ENCODE measurements at regions not wholly inside any gene's neighbourhood (a gene's known extent, or its start where the extent isn't known, plus 50 kb on each side); places are given as distances from the start of the nearest gene placed in this dataset.

DNA sequence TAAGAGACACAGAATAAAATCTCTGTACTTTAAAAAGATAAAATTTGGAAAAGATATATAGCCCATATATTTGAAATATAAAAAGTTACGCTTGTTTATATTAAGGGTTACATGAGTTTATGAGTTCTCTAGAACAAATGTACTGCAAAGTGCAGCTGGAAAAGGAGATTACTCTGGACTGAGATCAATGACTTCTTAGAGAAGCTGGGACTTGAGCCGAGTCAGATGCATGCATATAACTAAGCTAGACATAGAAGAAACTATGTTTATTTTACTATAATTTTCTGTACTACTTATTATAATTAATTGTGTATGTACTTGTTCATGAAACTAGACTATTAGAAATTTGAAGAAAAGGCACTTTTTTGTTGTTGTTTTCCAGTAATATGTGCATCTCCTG lies 170.3 kb upstream of the NXPH2 start:
- ChIA-PET CTCF (interaction anchor here (0.9 kb wide), 1 partner anchor 946 kb away, joined by 3 read pairs; no protein-coding TSS in a partner anchor), POLR2A (no interaction called here)
- no peaks in the 10 kb centered on the region for H3K79me2 ChIP-seq (ENCODE audit: insufficient read depth)
- no peak overlapping the region for H3K9ac ChIP-seq
- H3K9me3 ChIP-seq: no peaks in the 10 kb centered on the region
- peaks cover 11% of the 10 kb centered on the region for H3F3A ChIP-seq (replicated peaks; ENCODE audit: insufficient read depth)
- H3K36me3 ChIP-seq (replicated peaks in 1 of 2; ENCODE audit: control insufficient read depth in 1 of 2, insufficient read depth in 2 of 2, low read length in 1 of 2): no peaks in the 10 kb centered on the region
- H3K4me1 ChIP-seq (ENCODE audit: control insufficient read depth in 1 of 2, insufficient read depth in 2 of 2, low read depth in 1 of 2, low read length in 1 of 2): peaks cover 0 to 14% of the 10 kb centered on the region in 2 experiments; a peak in 1 of 4 replicates
- no peak overlapping the region for H3K4me3 ChIP-seq (ENCODE audit: low read depth in 2 of 2, low read length in 1 of 2)
- H3K27ac ChIP-seq (ENCODE audit: low read depth in 2 of 2, low read length in 1 of 2): no peak overlapping the region
- H3K27me3 ChIP-seq (ENCODE audit: insufficient read depth): peaks cover 20% of the 10 kb centered on the region; the same call in 1 of the 2 replicates
- no peak for DNase-seq
- H4K20me1 ChIP-seq (ENCODE audit: insufficient read depth): peaks cover 8% of the 10 kb centered on the region
- H3K4me2 ChIP-seq: no peak overlapping the region
- TF ChIP-seq EZH2phosphoT487 (IDR thresholded peaks at IDR 0.05; ENCODE audit: borderline replicate concordance, low read depth): no peak
- no peak for TF ChIP-seq GABPA (IDR thresholded peaks at IDR 0.05; ENCODE audit: low read depth)
- TF ChIP-seq, protein P1, sequence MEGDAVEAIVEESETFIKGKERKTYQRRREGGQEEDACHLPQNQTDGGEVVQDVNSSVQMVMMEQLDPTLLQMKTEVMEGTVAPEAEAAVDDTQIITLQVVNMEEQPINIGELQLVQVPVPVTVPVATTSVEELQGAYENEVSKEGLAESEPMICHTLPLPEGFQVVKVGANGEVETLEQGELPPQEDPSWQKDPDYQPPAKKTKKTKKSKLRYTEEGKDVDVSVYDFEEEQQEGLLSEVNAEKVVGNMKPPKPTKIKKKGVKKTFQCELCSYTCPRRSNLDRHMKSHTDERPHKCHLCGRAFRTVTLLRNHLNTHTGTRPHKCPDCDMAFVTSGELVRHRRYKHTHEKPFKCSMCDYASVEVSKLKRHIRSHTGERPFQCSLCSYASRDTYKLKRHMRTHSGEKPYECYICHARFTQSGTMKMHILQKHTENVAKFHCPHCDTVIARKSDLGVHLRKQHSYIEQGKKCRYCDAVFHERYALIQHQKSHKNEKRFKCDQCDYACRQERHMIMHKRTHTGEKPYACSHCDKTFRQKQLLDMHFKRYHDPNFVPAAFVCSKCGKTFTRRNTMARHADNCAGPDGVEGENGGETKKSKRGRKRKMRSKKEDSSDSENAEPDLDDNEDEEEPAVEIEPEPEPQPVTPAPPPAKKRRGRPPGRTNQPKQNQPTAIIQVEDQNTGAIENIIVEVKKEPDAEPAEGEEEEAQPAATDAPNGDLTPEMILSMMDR (IDR thresholded peaks at IDR 0.05): no peak
- no peak for TF ChIP-seq POLR2AphosphoS5 (IDR thresholded peaks at IDR 0.05; ENCODE audit: low read depth, low read length)
- TF ChIP-seq EP300 (IDR thresholded peaks at IDR 0.05; ENCODE audit: borderline replicate concordance in 1 of 2, low read depth in 1 of 2, low read length in 1 of 2): no peak
- no peak for TF ChIP-seq YY1 (IDR thresholded peaks at IDR 0.05; ENCODE audit: low read depth)
- no peak for TF ChIP-seq TAF1 (IDR thresholded peaks at IDR 0.05; ENCODE audit: borderline replicate concordance, low read depth, low read length)
- TF ChIP-seq, protein P2, sequence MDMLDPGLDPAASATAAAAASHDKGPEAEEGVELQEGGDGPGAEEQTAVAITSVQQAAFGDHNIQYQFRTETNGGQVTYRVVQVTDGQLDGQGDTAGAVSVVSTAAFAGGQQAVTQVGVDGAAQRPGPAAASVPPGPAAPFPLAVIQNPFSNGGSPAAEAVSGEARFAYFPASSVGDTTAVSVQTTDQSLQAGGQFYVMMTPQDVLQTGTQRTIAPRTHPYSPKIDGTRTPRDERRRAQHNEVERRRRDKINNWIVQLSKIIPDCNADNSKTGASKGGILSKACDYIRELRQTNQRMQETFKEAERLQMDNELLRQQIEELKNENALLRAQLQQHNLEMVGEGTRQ (IDR thresholded peaks at IDR 0.05; ENCODE audit: borderline replicate concordance, low read depth, low read length): no peak
- H3K9me2 ChIP-seq: no peaks in the 10 kb centered on the region
- H2AFZ ChIP-seq (ENCODE audit: low read depth): no peak overlapping the region
- 50% methylated on average over 2 of the region's 2 CpGs for WGBS (ENCODE audit: low lambda C conversion rate)

DNA sequence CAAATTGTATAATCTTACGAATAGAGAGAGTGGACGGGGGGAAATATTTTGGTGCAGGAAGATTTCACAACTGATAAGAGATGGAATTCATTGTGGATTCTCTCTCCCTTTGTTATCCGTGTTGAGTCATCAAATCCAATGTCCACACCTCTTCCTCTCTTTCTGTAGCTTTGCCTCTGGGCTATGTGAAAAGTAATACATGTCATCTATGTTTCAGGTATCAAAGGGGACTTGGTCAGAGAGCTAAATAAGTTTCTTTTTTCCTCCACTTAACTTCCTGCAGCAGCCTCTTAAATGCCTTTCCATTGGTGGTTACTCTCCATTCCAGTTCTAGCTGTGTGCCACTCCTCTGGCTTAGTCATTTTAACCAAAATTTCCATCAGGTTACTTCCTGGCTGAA lies 169.3 kb upstream of the NXPH2 start:
- Histone ChIP-seq H3K9me2 (no peaks in the 10 kb centered on the region), H3K9me3 (no peaks in the 10 kb centered on the region), H3K4me3 (ENCODE audit: low read depth in 2 of 2, low read length in 1 of 2) (no peak overlapping the region), H3K27me3 (ENCODE audit: insufficient read depth) (peaks cover 23% of the 10 kb centered on the region; the same call in 1 of the 2 replicates), H3F3A (replicated peaks; ENCODE audit: insufficient read depth) (peaks cover 11% of the 10 kb centered on the region), H4K20me1 (ENCODE audit: insufficient read depth) (peaks cover 8% of the 10 kb centered on the region), H3K36me3 (replicated peaks in 1 of 2; ENCODE audit: control insufficient read depth in 1 of 2, insufficient read depth in 2 of 2, low read length in 1 of 2) (no peaks in the 10 kb centered on the region), H3K27ac (ENCODE audit: low read depth in 2 of 2, low read length in 1 of 2) (no peak overlapping the region), H3K79me2 (ENCODE audit: insufficient read depth) (no peaks in the 10 kb centered on the region), H3K4me1 (ENCODE audit: control insufficient read depth in 1 of 2, insufficient read depth in 2 of 2, low read depth in 1 of 2, low read length in 1 of 2) (peaks cover 0 to 14% of the 10 kb centered on the region in 2 experiments; a peak in 1 of 4 replicates), H2AFZ (ENCODE audit: low read depth) (no peak overlapping the region), H3K9ac (no peak overlapping the region), H3K4me2 (no peak overlapping the region)
- TF ChIP-seq, protein P3, sequence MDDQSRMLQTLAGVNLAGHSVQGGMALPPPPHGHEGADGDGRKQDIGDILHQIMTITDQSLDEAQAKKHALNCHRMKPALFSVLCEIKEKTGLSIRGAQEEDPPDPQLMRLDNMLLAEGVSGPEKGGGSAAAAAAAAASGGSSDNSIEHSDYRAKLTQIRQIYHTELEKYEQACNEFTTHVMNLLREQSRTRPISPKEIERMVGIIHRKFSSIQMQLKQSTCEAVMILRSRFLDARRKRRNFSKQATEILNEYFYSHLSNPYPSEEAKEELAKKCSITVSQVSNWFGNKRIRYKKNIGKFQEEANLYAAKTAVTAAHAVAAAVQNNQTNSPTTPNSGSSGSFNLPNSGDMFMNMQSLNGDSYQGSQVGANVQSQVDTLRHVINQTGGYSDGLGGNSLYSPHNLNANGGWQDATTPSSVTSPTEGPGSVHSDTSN (IDR thresholded peaks at IDR 0.05): no peak
- TF ChIP-seq EZH2phosphoT487 (IDR thresholded peaks at IDR 0.05; ENCODE audit: borderline replicate concordance, low read depth) (no peak), SIN3A (IDR thresholded peaks at IDR 0.05; ENCODE audit: borderline replicate concordance, low read depth, low read length) (no peak), TAF1 (IDR thresholded peaks at IDR 0.05; ENCODE audit: borderline replicate concordance, low read depth, low read length) (no peak), RCOR1 (IDR thresholded peaks at IDR 0.05; ENCODE audit: low read length) (no peak), RAD21 (IDR thresholded peaks at IDR 0.05; ENCODE audit: low read length) (no peak), TCF12 (IDR thresholded peaks at IDR 0.05) (no peak), POLR2AphosphoS5 (IDR thresholded peaks at IDR 0.05; ENCODE audit: low read depth, low read length) (no peak), CHD2 (IDR thresholded peaks at IDR 0.05; ENCODE audit: low read length, partially characterized antibody) (no peak)
- POLR2A ChIA-PET: no interaction called here
- CTCF ChIA-PET: interaction anchor here (0.8 kb wide), 2 partner anchors 9 to 13 kb away, joined by 3 to 4 read pairs; no protein-coding TSS in a partner anchor
- 56% methylated on average over 3 of the region's 3 CpGs for WGBS (ENCODE audit: low lambda C conversion rate)
- no peak for DNase-seq

All from SK-N-SH (cell line).